ENCODE measurements at regions not wholly inside any gene's neighbourhood (a gene's known extent, or its start where the extent isn't known, plus 50 kb on each side); places are given as distances from the start of the nearest gene placed in this dataset.

- TF ChIP-seq CTCF (IDR thresholded peaks at IDR 0.05) (no peak), SIN3A (IDR thresholded peaks at IDR 0.05; ENCODE audit: borderline replicate concordance, insufficient read depth, low read depth, low read length) (no peak), POLR2AphosphoS5 (IDR thresholded peaks at IDR 0.05; ENCODE audit: low read depth, low read length) (no peak)
These were observed 113.2 kb upstream of the SDK2 start for GRCh38 chr17:73757420-73757819.

Data from Panc1 (cell line).